NB4 (cell line): ENCODE measurements at regions not wholly inside any gene's neighbourhood (a gene's known extent, or its start where the extent isn't known, plus 50 kb on each side); places are given as distances from the start of the nearest gene placed in this dataset.

Experiments used
- DNase-seq: peaks from one replicate; pipeline ENCODE4 v3.0.0; 2010; ENCODE audit warnings: low read depth
- H3K4me3 ChIP-seq: one replicate; pipeline ENCODE4 v1.5.1; 2011; ENCODE audit warnings: mild to moderate bottlenecking, low read depth, low read length, moderate library complexity
- MYC ChIP-seq: IDR thresholded peaks from 2 replicates; pipeline ENCODE4 v1.6.1; 2011; ENCODE audit warnings: low read depth, low read length
- POLR2A ChIP-seq: IDR thresholded peaks from 2 replicates; pipeline ENCODE4 v1.6.1; 2011; ENCODE audit warnings: mild to moderate bottlenecking; ENCODE audit not compliant: insufficient read length; ENCODE audit errors: extremely low read depth
- TF ChIP-seq, protein P1 (sequence below): IDR thresholded peaks from 2 replicates; pipeline ENCODE4 v1.6.1; 2011; ENCODE audit warnings: low read depth, low read length
- TF ChIP-seq, protein P2 (sequence below): IDR thresholded peaks from one replicate; pipeline ENCODE4 v1.5.1; 2012; ENCODE audit warnings: low read depth, low read length

DNA sequence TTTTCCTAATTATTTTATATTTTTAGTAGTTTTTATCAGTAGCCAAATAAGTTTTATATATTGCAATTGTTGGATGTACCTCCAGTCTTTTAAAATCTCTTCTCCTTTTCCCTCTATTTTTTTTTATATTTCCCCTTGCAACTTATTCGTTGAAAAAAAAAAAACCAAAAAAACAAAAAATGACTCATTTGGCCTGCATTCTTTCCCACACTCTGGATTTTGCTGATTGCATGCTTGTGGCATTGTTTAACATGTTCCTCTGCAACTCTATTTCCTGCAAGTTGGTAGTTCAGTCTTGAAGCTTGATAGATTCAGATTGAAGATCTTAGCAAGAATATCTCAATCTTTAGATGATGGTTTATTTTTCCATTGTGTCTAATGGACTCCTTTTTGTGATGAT is 260.6 kb upstream of the BOD1L1 start:
- no peak for TF ChIP-seq POLR2A
- TF ChIP-seq, protein P1, sequence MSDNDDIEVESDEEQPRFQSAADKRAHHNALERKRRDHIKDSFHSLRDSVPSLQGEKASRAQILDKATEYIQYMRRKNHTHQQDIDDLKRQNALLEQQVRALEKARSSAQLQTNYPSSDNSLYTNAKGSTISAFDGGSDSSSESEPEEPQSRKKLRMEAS, result no peak
- no peak for TF ChIP-seq MYC
- TF ChIP-seq, protein P2, sequence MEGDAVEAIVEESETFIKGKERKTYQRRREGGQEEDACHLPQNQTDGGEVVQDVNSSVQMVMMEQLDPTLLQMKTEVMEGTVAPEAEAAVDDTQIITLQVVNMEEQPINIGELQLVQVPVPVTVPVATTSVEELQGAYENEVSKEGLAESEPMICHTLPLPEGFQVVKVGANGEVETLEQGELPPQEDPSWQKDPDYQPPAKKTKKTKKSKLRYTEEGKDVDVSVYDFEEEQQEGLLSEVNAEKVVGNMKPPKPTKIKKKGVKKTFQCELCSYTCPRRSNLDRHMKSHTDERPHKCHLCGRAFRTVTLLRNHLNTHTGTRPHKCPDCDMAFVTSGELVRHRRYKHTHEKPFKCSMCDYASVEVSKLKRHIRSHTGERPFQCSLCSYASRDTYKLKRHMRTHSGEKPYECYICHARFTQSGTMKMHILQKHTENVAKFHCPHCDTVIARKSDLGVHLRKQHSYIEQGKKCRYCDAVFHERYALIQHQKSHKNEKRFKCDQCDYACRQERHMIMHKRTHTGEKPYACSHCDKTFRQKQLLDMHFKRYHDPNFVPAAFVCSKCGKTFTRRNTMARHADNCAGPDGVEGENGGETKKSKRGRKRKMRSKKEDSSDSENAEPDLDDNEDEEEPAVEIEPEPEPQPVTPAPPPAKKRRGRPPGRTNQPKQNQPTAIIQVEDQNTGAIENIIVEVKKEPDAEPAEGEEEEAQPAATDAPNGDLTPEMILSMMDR, result no peak
- no peak for DNase-seq
- no peak overlapping the region for H3K4me3 ChIP-seq

DNA sequence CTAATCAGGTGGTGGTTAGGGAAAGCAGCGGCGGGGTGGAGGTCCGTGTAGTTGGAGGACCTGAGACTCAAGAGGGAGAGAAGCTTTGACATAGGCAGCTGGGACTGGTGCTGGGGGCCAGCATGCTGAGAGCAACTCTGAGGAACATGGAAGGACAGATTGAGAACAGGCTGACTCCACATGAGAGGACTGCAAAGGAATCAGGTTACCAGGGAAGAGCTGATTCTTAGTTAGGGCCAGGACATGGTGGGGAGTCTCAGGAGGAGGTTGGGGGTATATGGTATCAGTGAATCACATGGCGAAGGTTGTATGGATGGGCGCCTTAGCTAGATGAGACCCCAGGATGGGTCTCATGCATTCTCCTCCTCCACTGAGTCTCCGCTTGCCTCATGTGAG is 264.0 kb upstream of the BOD1L1 start:
- DNase-seq, result no peak
- H3K4me3 ChIP-seq, result no peak overlapping the region
- TF ChIP-seq, protein P2, result no peak
- TF ChIP-seq, protein P1, result no peak
- no peak for TF ChIP-seq MYC
- TF ChIP-seq POLR2A, result no peak

DNA sequence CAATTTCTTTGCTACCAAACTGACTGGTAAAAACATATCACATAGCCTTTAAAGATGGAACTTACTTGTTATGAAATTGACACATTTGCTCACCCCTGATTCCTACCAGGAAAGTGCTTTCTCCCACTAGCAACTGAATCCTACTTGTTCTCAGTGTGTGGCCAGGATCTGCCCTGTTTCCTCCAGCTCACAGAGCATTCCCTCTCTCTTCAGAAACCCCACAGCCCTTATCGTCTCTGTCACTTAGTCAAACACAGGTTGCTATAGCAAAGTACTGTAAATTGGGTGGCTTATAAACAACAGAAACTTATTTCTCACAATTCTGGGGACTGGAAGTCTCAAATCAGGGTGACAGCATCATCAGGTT is 265.2 kb upstream of the BOD1L1 start:
- no peak overlapping the region for H3K4me3 ChIP-seq
- TF ChIP-seq MYC (no peak), POLR2A (no peak)
- TF ChIP-seq, protein P1, result no peak
- TF ChIP-seq, protein P2, result no peak
- no peak for DNase-seq

DNA sequence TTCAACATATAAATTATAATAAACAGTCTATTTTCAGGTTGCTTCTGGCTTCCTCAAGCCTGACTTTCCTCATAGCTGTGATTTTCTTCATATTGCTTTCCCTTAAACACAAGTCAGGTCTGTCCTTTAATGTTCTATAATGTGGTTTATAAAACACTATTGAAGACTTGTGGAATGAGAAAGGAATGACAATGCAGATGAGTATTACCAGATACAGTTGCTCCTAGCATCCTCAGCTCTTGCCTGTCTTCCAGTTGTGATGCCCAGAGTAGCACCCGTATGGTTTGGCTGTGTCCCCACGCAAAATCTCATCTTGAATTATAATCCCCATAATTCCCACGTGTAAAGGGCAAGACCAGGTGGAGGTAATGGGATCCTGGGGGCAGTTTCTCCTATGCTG is 265.7 kb upstream of the BOD1L1 start:
- H3K4me3 ChIP-seq, result no peak overlapping the region
- TF ChIP-seq, protein P2, result no peak
- no peak for DNase-seq

DNA sequence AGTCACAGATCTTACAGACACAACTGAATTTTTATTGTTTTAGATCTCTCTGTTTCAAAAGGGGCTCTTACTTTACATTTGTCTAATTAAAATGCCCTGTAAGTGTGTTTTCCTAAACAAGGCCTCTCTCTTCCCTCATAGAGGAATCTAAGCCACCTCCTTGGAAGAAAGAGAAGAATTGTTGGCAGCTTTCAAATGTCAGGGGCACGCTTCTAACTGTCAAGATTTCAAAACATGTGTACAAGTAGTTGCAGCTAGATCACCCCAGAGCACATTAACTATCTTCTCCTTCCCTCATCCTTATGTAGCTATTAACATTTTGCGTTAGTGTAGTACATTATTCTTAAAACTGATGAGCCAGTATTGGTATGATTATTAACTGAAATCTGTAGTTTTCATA is 266.5 kb upstream of the BOD1L1 start:
- TF ChIP-seq MYC (no peak), POLR2A (no peak)
- TF ChIP-seq, protein P1, result no peak
- TF ChIP-seq, protein P2, result no peak
- no peak overlapping the region for H3K4me3 ChIP-seq
- DNase-seq, result no peak

DNA sequence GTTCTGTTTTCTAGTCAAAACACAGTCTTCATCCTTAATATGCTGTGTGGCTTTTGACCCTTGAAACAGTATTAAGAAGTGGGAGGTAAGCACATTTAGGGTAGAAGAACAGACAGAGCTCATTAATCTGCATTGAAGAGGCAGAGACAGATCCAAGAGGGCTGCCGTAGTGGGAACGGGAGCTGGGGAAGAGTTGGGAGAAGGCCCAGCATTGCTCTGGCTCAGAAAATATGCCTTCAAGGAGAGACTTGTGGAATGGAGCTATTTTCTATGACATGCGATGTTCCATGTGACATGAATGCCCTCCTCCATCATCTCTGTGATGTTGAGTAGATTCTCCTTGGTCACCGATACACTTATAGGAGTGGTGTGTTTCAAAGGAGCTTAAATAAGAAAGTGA is 273.3 kb upstream of the BOD1L1 start:
- no peak for DNase-seq
- TF ChIP-seq POLR2A (no peak), MYC (no peak)
- TF ChIP-seq, protein P2, result no peak
- TF ChIP-seq, protein P1, result no peak
- no peak overlapping the region for H3K4me3 ChIP-seq
